SHP77 (cell line): ENCODE measurements at regions not wholly inside any gene's neighbourhood (a gene's known extent, or its start where the extent isn't known, plus 50 kb on each side); places are given as distances from the start of the nearest gene placed in this dataset.

Experiments
- DNase-seq, 2 experiments: peaks; one replicate each; lab custom pipeline; 2025; lab: John Stamatoyannopoulos, UW

DNA sequence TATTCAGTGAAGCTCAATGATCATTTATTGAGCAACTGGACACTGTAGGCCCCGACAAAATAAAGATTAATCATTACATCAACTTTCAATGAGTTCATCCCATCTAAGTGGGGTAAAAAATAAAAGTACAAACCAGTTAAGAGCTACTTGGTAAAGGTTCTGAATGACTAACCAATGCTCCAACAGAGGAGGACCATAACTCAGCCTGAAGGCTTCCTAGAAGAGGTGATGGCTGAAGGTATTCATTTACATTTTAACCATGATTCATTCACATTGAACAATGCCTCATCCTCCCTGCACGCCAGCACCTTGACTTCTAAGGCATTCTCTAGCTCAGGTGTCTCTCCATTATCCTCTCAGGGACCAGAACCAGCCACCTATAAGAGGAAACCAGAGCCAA, 201.4 kb downstream of the ZNF462 start:
- DNase-seq = no peak

DNA sequence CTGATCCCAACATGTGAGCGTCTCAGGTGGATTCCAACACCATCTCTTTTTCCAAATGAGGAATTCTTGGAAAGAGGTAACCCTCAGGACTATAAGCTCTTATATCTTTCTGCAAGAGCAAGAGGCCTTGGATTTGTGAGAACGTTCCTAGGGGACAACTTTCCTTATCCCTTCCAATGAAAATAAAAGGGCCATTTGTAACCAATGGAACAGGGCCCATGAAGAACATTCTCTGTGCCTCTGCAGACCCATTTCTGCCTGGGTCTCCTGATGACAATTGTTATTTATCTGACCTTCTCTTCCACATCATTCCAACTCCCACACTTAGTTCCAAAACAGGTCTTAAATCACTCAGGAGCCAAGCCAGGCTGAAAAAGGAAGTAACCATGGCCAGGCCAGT, 202.6 kb downstream of the ZNF462 start:
- DNase-seq = no peak

DNA sequence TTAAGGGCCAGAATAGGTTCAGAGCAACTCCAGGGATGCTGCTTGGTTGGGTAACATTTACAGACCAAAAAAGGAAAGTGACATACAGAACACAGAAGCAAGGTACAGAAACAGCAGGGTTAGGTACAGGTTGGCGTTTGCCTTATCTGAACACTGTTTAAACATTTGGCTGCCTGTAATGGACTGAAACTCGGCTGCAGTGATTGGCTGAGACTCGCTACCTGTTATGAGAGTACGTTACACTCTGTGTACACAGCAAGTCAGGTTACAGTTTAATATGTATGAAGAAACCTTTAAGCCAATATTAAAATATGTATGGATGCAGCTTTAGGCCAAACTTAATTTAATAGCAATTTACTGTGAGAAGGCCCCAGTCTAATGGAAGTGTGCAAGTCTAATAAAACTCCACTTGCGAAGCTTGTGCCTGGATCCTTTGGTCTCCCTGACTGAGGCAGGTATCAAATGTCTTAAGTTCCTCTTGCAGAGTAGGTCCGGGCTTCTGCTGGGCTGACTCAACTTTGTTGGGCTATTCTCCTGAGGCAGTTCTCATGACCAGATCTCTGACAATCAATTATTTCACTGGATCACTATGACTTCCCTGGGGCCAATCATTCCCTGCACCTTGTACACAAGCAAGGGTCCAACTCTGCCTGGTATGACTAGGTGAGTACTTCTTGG, 204.9 kb downstream of the ZNF462 start:
- no peak for DNase-seq

DNA sequence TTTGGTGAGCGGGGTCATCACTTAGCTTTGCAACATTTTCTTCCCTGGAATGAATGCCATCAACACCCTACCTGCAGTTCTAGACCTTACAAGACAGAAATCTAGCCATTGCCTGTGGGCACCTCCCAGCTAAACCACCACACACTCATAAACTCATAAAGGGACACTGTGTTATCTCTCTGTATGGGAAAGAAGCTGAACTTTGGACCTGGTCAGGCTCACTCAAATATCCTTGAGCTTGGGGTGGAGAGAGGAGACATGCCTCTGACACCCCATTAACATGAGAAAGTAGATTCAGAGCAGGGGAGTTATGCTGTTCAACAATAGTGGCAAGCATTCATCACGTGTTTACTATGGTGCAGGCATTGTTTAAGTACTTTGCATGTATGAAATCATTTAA, 205.6 kb downstream of the ZNF462 start:
- DNase-seq = no peak

DNA sequence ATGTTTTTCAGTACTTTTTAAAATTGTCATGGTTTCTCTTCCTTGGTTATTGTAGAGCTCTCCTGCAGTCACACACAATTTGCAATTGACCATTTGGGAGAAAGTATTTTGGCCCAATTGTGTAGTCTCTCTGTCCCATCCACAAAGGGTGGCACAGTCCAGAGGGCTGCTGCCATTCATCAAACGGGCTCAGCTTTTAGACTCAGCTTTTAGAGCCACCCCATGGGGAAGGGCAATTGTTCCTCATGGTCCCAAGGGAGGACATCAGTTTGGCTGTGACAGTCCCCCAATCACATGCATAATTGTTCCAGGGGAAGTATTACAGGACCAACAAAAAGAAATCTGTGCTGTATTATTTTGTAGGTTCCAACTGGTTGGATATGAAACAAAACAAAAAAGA, 207.6 kb downstream of the ZNF462 start:
- no peak for DNase-seq

DNA sequence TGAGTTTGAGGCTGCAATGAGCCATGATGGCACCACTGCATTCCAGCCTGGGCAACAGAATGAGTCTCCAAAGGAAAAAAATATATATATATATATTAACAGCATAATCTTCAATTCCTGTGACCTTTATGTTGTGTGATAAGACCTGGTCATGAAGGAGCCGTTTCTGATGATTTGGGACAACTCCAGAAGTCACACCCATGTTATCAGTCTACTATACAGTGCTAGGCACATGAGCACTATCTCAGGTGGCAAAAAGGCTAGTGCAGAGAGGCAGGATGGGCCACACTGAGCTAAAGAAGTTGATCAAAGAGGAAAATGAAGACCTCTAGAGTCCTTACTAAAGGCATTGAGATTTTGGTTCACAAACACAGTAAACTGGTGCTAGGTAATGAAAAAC, 205.0 kb upstream of the RAD23B start:
- DNase-seq = no peak

DNA sequence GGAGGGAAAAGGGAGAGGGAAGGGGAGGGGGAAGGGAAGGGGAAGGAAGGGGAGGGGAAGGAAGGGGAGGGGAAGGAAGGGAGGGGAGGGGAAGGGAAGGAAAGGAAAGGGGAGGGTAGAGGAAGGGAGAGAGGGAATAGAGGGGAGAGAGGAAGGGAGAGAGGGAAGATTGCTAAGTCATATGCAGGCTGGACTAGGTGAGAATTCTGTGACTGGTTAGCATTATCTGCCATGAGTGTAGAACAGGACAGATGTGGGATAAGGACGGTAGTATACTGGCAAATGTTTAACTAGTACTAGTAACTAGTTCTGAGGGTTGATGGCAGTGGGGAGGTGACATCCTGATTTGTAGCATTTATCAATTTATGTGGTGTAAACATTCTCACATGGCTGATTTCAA, 203.5 kb upstream of the RAD23B start:
- DNase-seq = no peak

DNA sequence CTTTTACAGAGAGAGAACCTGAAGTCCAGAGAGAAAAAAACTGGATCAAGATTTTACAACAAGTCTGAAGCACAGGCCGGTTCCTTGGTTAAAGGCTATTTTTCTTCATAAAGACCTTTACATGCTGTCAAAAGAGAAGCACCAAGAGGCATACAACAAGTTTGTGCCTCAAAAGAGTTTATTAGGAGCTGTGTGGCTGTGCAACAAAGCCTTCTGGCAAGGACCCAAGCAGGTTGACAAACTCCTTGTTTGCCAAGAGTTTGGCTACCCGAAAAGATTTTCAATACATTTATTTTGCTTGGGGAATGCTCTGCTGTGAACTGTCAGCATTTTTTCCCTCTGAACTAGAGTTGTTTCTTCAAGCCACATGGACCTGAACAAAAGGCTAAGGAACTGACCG, 202.9 kb upstream of the RAD23B start:
- no peak for DNase-seq

DNA sequence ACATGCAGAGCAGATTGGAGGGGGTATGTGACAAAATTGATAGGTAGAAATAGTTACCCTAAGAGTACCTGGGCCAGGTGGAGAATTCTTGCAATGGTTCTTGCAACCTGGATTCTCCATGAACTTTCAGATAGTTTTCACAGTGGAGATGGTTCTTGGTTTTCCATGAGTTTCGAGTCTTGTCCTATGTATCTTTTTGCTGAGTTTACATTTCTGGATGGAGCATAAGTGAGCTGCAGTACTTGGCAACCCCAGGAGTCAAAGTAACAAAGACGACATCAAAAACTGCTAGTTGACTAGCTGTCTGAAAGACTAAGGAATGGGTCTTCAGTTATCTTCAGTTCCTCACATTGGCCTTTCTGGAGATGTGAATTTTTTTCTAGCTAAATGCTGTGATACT, 196.6 kb upstream of the RAD23B start:
- no peak for DNase-seq

DNA sequence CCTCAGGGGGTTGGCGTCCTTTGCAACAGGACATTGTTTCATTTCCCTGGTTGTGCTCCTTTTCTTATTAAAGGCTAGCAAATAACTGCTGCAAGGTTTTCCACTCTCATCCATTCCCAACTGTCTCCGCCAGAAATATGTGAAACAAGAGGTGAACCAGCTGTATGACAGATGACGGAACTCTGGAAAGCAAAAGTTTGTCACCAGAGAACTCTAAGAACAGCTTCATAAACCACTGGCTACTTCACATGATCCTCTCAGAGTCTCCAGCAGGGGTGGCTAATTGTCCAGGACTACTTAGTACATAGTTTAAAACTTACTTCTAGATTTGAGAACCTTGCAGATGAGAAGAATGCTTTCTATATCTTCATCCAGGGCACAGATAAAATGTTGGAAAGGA, 195.9 kb upstream of the RAD23B start:
- DNase-seq = no peak

DNA sequence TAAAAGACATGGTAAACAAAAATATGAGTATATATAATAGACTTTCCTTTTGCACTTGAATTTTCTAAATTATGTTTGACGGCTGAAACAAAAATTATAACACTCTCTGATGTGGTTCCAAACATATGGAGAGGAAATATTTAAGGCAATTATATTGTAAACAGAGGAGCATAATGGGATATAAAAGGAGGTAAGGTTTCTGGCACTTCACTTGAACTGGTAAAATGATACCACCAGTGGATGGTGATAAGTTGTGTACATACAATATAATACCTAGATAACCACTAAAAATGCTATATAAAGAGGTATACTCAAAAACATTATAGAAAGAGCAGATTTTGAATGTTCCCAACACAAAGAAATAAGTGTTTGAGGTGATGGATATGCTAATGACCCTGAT, 192.9 kb upstream of the RAD23B start:
- no peak for DNase-seq

DNA sequence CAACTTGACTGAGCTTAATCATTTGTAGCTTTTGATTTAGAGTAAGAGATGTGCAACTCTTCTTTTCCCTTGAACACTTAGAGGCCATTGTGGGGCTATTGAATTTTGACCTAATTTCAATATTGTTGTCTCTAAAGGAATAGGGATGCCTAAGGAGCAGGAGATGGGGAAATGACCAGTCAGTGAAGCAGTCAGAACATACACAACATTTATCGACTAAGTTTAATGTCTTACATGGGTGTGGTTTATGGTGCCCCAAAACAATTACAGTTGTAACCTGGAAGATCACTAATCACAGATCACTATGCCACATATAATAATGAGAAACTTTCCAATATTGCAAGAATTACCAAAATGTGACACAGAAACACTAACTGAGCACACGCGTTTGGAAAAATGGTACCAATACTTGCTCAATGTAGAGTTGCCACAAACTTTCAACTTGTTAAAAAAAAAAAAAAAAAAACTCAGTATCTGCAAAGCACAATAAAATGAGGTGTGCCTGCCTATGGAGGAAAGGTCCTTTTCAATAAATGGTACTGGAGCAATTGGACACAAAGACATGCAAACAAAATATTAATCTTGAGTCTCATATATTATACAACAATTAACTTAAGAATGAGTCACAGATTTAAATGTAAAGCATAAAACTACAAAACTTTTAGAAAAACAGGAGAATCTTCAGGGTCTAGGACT, 189.6 kb upstream of the RAD23B start:
- no peak for DNase-seq

DNA sequence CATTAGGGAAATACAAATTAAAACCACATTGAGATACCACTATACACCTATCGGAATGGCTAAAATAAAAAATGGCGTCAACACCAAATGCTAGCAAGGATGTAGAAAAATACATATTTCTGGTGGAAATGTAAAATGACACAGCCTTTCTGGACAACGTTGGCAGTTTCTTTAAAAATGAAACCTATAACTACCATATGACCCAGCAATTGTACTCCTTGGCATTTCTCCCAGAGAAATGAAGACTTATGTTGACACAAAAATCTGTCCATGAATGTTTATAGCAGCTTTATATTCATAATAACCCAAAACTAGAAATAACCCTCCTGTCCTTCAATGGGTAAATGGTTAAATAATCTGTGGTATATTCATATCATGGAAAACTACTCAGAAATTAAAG, 188.7 kb upstream of the RAD23B start:
- no peak for DNase-seq

DNA sequence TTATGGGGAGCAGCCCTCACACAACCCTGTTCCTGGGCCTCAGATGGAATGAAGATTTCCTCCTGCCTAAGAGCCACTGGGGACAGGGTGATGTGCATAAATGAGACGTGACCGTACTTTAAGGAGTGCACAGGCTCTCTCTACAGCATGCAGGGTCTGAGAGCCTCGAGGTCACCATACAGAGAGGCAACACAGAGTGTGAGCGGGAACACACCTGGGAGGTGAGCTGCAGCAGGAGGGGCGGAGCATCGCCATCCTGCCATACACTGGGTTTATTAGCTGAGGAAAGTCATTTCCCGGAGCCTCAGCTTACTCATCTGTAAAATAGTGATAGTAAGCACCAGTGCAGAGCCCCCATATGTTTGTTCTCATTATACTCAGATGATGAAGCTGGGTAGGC, 182.5 kb upstream of the RAD23B start:
- DNase-seq = no peak

DNA sequence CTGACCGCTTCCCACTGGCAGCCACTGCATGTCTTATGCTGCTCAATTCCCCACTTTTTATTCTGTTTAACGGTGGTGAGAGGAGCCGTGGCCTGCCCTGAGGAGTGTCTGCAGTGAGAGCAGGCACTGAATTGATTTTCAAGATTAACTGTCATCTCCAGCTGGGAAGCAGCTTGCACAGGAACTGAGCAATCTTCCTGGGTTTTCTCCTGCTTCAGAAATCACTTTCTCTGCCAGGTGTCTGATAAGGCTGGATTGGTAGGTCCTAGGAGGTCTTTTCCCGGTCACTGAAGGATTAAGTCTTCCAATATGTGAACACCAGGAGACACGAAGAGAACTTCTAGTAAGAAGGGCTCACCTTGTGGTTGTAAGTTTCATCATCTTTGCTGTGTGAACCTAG, 181.1 kb upstream of the RAD23B start:
- no peak for DNase-seq

DNA sequence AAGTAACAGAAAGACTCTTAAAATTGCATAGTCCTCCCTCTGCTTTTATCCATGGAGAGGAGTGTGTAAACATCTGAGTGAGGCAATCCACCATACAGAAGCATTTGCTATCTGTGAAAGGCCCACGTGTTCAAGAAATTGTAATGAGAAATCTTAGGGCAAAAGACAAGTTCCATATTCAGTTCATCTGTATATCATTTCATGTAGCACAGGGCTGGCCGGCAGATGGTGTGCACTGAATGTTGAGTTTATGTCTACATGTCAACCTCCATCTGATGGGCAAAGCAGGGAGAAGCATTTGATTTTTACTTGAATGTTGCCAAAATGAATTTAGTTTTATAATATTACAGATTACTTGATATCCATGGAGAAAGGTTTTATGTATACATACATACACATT, 179.5 kb upstream of the RAD23B start:
- no peak for DNase-seq

DNA sequence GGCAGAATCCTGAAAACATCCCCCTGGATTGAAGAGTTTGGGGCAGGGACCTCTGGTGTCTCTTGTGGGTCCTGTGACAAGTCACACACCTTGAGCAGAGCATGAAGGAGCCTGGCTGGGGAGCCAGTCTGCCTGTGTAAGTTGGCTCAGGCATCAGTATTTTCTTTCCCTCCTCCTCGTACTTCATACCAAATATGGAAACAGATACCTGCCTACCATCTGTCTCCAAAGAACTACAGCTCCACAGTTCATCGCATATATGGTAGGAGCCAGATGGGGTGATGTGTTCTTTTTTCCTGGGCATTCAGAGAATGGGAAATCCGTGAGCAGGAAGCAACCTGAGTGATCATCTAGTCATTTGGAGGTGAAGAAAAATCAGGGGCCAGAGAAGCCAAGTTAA, 177.3 kb upstream of the RAD23B start:
- DNase-seq = no peak

DNA sequence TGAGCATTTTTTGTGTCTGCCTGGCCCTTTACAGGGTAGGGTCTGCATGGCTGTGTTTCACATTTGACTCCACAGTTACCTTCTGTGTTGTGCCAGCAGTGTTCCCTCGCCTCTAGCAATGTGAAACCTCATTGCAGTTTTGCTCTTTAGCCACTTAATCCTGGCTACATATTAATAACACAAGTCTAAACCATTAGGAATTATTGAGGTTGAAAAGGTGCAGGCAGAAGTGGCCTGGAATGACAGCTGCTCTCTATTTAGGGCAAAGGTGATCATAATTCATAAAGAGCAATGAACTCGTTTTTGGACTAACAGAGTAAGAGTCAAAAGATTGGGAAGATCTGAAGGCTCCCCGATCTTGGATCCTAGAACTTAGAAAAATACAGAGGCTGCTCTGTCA, 176.7 kb upstream of the RAD23B start:
- DNase-seq = no peak

DNA sequence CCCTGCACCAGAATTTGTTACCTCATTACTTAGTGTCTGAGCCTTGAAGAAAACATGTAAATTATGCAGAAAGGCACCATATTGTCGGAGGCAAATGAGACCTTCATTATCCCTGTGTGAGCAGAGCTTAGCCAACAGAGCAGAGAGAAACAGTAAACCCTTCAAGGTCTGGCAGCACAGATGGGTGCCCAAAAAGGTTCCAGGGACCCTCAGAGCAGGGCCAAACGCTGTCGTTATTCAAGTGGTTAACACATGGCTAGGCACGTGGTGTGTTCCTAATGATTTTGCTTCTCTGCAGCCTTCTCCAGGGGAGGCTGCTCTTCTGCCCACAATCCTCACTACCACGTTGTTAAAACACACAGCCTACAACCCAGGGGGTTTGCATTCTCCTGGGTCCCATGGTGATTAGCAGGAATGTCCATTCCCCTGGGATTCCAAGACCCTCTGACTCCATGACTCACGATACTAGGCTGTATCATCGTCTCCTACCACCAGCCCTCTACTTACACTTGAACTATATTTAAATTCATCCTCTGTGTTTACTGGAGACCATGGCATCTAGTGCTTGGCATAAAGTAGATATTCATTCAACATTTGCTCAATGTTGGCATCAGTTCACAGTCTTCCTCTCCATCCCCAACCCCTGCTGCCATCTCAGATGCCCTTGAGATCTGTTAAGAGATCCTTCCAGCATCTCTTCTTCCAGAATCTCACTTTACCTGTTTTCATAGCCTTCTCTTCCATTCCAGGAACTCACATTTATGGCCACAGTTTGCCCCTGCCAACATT, 174.5 kb upstream of the RAD23B start:
- no peak for DNase-seq

DNA sequence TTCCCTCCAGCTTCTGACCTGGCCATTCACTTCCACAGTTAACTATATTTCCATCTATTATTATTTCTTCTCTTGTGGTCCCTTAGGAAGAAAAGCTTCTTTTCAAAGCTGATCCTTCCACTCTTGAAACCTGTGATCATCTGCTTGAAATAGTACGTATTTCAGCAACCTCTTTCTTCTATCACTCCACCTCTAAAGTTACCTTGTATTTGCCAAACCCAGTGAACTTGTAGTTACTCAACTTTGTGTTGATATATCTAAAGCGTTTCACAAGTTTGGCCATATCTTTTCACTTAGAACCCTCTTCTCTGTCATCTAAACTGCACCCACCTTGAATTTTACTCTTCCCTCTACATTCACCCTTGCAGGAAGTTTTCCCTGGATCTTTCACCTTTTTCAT, 173.8 kb upstream of the RAD23B start:
- no peak for DNase-seq

DNA sequence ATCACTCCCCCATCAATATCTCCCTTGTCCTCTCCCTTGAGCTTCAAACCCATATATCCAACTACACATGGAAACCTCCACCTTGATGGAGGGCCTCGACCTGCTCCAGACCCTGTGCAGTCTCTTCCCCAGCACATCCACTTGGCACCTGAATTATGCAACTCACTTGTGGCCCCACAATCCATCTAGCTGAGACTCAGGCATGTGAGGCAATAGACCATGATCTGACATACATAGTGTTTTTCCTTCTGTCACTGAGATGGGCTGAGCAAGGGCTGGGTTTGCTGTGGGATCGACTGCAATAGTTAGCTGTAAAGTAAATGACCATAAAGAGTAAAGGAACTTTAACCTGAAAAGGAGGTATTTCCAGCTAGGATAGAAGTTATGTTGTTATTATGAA, 172.9 kb upstream of the RAD23B start:
- DNase-seq = no peak

DNA sequence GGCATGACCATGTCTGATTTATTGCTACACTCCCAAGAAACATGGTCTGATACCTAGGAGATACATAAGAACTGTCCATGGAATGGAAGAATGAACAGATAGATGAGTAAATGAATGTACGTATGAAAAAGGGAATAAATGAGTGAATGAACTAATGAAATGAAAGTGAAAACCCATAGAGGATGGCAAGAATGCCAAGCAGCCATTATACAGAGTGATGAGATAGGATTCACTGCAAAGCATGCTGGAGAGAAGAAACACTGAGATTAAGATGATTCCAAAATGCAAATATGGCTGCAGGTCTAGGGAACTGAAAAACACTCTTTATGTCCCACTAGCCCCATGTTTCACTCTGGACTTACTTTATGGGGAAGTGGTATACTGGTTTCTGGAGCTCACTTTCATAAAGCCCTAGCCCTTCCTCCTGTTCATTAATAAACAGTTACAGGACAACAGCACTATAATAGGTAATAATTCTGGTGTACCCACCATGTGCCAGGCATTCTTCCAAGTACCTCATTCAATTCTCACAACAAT, 170.3 kb upstream of the RAD23B start:
- no peak for DNase-seq
